Right renal cortex interstitium (tissue), 3 donors: ENCODE measurements at regions not wholly inside any gene's neighbourhood (a gene's known extent, or its start where the extent isn't known, plus 50 kb on each side); places are given as distances from the start of the nearest gene placed in this dataset.

ENCODE experiments used
- DNase-seq, 3 donors: peaks; one replicate each; pipeline ENCODE4 v3.0.0-alpha.2; 2013; ENCODE audit warnings: low read depth in 3 of 3, low spot score in 2 of 3

GRCh38 chr2:8158711-8159110 is 523.1 kb upstream of the ID2 start:
- DNase-seq: no peak

- DNase-seq: no peak
Observed at GRCh38 chr2:8159211-8159965, 522.5 kb upstream of the ID2 start.

- no peak for DNase-seq
Observed at GRCh38 chr2:8159966-8160603, 521.8 kb upstream of the ID2 start.

- DNase-seq: no peak
Observed at GRCh38 chr2:8160959-8161358, 520.9 kb upstream of the ID2 start.

GRCh38 chr2:8162552-8162951 is 519.3 kb upstream of the ID2 start:
- DNase-seq: no peak

GRCh38 chr2:8165550-8165949 is 516.3 kb upstream of the ID2 start:
- no peak for DNase-seq

- no peak for DNase-seq
Observed at GRCh38 chr2:8168022-8168717, 513.7 kb upstream of the ID2 start.

- DNase-seq: no peak
Observed at GRCh38 chr2:8168876-8169424, 512.9 kb upstream of the ID2 start.

- DNase-seq: no peak
Observed at GRCh38 chr2:8169443-8169842, 512.4 kb upstream of the ID2 start.

GRCh38 chr2:8170552-8171327 is 511.1 kb upstream of the ID2 start:
- no peak for DNase-seq

GRCh38 chr2:8171608-8172007 is 510.2 kb upstream of the ID2 start:
- no peak for DNase-seq

GRCh38 chr2:8172661-8173060 is 509.2 kb upstream of the ID2 start:
- no peak for DNase-seq

- no peak for DNase-seq
Observed at GRCh38 chr2:8174641-8175257, 507.1 kb upstream of the ID2 start.

- no peak for DNase-seq
Observed at GRCh38 chr2:8176887-8177286, 505.0 kb upstream of the ID2 start.

GRCh38 chr2:8177566-8177965 is 504.3 kb upstream of the ID2 start:
- no peak for DNase-seq

- no peak for DNase-seq
Observed at GRCh38 chr2:8178911-8179310, 502.9 kb upstream of the ID2 start.

- no peak for DNase-seq
Observed at GRCh38 chr2:8189316-8189715, 492.5 kb upstream of the ID2 start.

- DNase-seq: no peak
Observed at GRCh38 chr2:8190279-8190678, 491.6 kb upstream of the ID2 start.

- no peak for DNase-seq
Observed at GRCh38 chr2:8191427-8191826, 490.4 kb upstream of the ID2 start.

- no peak for DNase-seq
Observed at GRCh38 chr2:8193146-8193545, 488.7 kb upstream of the ID2 start.
